ENCODE measurements at regions not wholly inside any gene's neighbourhood (a gene's known extent, or its start where the extent isn't known, plus 50 kb on each side); places are given as distances from the start of the nearest gene placed in this dataset.
"Not testable (repeated sequence)": the region's sequence is repeated elsewhere in the genome, so short reads cannot be mapped to it uniquely, and the experiment has no call there.

DNA sequence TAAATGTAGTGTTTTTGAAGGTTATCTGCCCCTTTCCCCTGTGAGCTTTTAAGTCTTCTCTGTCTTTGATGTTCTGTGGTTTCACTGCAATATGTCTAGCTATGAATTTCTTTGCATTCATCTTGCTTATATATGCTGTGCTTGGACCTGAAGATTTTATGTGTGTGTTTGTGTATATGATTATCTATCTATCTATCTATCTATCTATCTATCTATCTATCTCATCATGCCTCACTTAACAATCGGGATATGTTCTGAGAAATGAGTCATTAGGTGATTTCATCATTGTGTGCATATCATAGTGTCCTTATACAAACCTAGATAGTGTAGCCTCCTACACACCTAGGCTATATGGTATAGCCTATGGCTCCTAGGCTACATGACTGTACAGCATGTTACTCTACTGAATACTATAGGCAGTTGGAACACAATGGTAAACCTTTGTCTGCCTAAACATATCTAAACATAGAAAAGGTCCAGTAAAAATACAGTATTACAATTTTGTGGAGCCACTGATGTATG is 173.9 kb downstream of the NPIPA7 start:
- H2AK9ac ChIP-seq (replicated peaks; ENCODE audit: low read depth, low read length, poor library complexity); H3K4ac ChIP-seq (ENCODE audit: low read depth, low read length); H2BK15ac ChIP-seq (ENCODE audit: low read depth, low read length); H4K20me1 ChIP-seq (ENCODE audit: insufficient read depth, low read length); H4K5ac ChIP-seq (ENCODE audit: low read depth, low read length); H2BK20ac ChIP-seq (ENCODE audit: low read depth, low read length); H3K27me3 ChIP-seq (ENCODE audit: control insufficient read depth, insufficient read depth, low read length); H3K18ac ChIP-seq (ENCODE audit: low read depth, low read length); H2BK120ac ChIP-seq (ENCODE audit: low read depth, low read length); ATAC-seq (ENCODE audit: low read depth); CTCF ChIA-PET; H3K9ac ChIP-seq (ENCODE audit: low read depth, low read length); H3K9me3 ChIP-seq (ENCODE audit: control insufficient read depth, insufficient read depth, low read length); H3K4me1 ChIP-seq (ENCODE audit: control insufficient read depth, insufficient read depth, low read length); H4K8ac ChIP-seq (ENCODE audit: low read depth in 2 of 2, low read length in 2 of 2); H3K9me1 ChIP-seq (ENCODE audit: insufficient read depth, low read length); H3K56ac ChIP-seq (ENCODE audit: extremely low read depth, insufficient read depth, low read length); POLR2A ChIA-PET (ENCODE audit: unreplicated experiment); H2BK5ac ChIP-seq (ENCODE audit: low read depth, low read length, poor library complexity, severe bottlenecking); BruUV-seq (replicated peaks); intact Hi-C loops (cut with micrococcal nuclease); H3K23ac ChIP-seq (ENCODE audit: low read depth, low read length); dilution Hi-C loops (cut with HindIII; ENCODE audit: low sequenced_read_pairs, unreplicated experiment); H2AFZ ChIP-seq (replicated peaks; ENCODE audit: low read length, poor library complexity); in situ Hi-C loops (cut with MboI; ENCODE audit: low sequenced_read_pairs); H2AK5ac ChIP-seq (ENCODE audit: low read depth, low read length); H3K4me3 ChIP-seq (ENCODE audit: insufficient read depth, low read depth, low read length); H3K79me1 ChIP-seq (ENCODE audit: low read depth in 1 of 2, low read length in 2 of 2); H4K91ac ChIP-seq (ENCODE audit: insufficient read depth, low read depth, low read length); DNase-seq; H3K27ac ChIP-seq (ENCODE audit: insufficient read depth, low read length); H3K36me3 ChIP-seq (ENCODE audit: control insufficient read depth, insufficient read depth, low read length); H3K4me2 ChIP-seq (ENCODE audit: low read depth, low read length); H3K14ac ChIP-seq (replicated peaks; ENCODE audit: low read depth, low read length): not testable (repeated sequence)
- no CpG with 5 or more reads among the region's 1 CpG for WGBS, 2 experiments (ENCODE audit: extremely low coverage in 2 of 2, insufficient read length in 1 of 2)

DNA sequence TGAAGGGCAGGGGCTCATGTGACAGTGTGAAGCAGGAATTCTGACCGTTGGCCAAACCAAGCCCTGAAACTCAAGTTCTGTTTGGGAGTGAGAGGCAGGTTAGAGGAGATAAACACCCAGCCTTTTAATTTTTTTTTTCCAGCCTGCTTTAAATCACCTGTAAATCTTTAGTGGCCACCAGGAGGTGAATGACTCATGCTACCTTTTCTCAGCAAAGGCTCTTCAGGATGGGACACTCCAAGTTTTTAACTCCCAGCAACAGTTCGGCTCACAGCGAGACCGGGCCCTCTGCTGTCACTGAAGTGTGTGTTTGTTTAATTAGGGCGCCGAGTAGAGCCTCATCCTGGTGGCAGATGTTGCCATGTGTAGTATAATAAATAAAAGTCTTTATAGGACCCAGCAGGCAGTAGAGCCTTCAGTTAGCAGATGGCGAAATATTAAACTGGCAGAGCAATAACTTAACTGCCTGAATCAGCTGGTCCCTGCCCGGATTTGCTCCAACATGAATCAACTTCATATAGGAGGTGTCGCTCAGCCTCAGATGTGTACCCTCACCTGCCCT is 180.3 kb downstream of the NPIPA7 start:
- H3K4me3 ChIP-seq (ENCODE audit: insufficient read depth, low read depth, low read length); H3K9me1 ChIP-seq (ENCODE audit: insufficient read depth, low read length); H3K4me2 ChIP-seq (ENCODE audit: low read depth, low read length); H4K20me1 ChIP-seq (ENCODE audit: insufficient read depth, low read length); H2BK120ac ChIP-seq (ENCODE audit: low read depth, low read length); H2BK15ac ChIP-seq (ENCODE audit: low read depth, low read length); POLR2A ChIA-PET (ENCODE audit: unreplicated experiment); H4K8ac ChIP-seq (ENCODE audit: low read depth in 2 of 2, low read length in 2 of 2); H4K91ac ChIP-seq (ENCODE audit: insufficient read depth, low read depth, low read length); dilution Hi-C loops (cut with HindIII; ENCODE audit: low sequenced_read_pairs, unreplicated experiment); H3K23ac ChIP-seq (ENCODE audit: low read depth, low read length); H3K79me1 ChIP-seq (ENCODE audit: low read depth in 1 of 2, low read length in 2 of 2); H3K4ac ChIP-seq (ENCODE audit: low read depth, low read length); ATAC-seq (ENCODE audit: low read depth); H3K56ac ChIP-seq (ENCODE audit: extremely low read depth, insufficient read depth, low read length); H2AK9ac ChIP-seq (replicated peaks; ENCODE audit: low read depth, low read length, poor library complexity); H3K27ac ChIP-seq (ENCODE audit: insufficient read depth, low read length); H2BK20ac ChIP-seq (ENCODE audit: low read depth, low read length); in situ Hi-C loops (cut with MboI; ENCODE audit: low sequenced_read_pairs); H2AFZ ChIP-seq (replicated peaks; ENCODE audit: low read length, poor library complexity); H3K14ac ChIP-seq (replicated peaks; ENCODE audit: low read depth, low read length); H3K27me3 ChIP-seq (ENCODE audit: control insufficient read depth, insufficient read depth, low read length); H3K9me3 ChIP-seq (ENCODE audit: control insufficient read depth, insufficient read depth, low read length); H4K5ac ChIP-seq (ENCODE audit: low read depth, low read length); H3K4me1 ChIP-seq (ENCODE audit: control insufficient read depth, insufficient read depth, low read length); H3K36me3 ChIP-seq (ENCODE audit: control insufficient read depth, insufficient read depth, low read length); DNase-seq; CTCF ChIA-PET; intact Hi-C loops (cut with micrococcal nuclease); H3K9ac ChIP-seq (ENCODE audit: low read depth, low read length); H2BK5ac ChIP-seq (ENCODE audit: low read depth, low read length, poor library complexity, severe bottlenecking); H2AK5ac ChIP-seq (ENCODE audit: low read depth, low read length); H3K18ac ChIP-seq (ENCODE audit: low read depth, low read length); BruUV-seq (replicated peaks): not testable (repeated sequence)
- no CpG with 5 or more reads among the region's 9 CpGs for WGBS, 2 experiments (ENCODE audit: extremely low coverage in 2 of 2, insufficient read length in 1 of 2)
